Nephron (organoid): ENCODE measurements at regions not wholly inside any gene's neighbourhood (a gene's known extent, or its start where the extent isn't known, plus 50 kb on each side); places are given as distances from the start of the nearest gene placed in this dataset.

Source experiments
- H3K27ac Mint-ChIP-seq, 3 experiments: 2 replicates each; pipeline ENCODE4 v1.8.0; 2020; ENCODE audit warnings: mixed read lengths in 3 of 3, mild to moderate bottlenecking in 2 of 3, moderate library complexity in 1 of 3
- H3K27me3 Mint-ChIP-seq: 2 replicates; pipeline ENCODE4 v1.8.0; 2021; ENCODE audit warnings: low read depth, mild to moderate bottlenecking, moderate library complexity, mixed read lengths
- H3K36me3 Mint-ChIP-seq: 2 replicates; pipeline ENCODE4 v1.8.0; 2020; ENCODE audit warnings: low read depth, mixed read lengths
- H3K4me1 Mint-ChIP-seq: 2 replicates; pipeline ENCODE4 v1.8.0; 2020; ENCODE audit warnings: mixed read lengths
- H3K4me3 Mint-ChIP-seq, 3 experiments: 2 replicates each; pipeline ENCODE4 v1.8.0; 2020; ENCODE audit warnings: mild to moderate bottlenecking in 3 of 3, mixed read lengths in 3 of 3, moderate library complexity in 2 of 3
- H3K9me3 Mint-ChIP-seq: 2 replicates; pipeline ENCODE4 v1.8.0; 2020; ENCODE audit warnings: mixed read lengths
- TF ChIP-seq, protein P1 (sequence below), 3 experiments: fragments of 200-600 bp; sonication (generic); IDR thresholded peaks; one replicate each; pipeline ENCODE4 v1.5.0; 2021; ENCODE audit warnings: antibody characterized with exemption in 3 of 3; ENCODE audit not compliant: unreplicated experiment in 3 of 3

DNA sequence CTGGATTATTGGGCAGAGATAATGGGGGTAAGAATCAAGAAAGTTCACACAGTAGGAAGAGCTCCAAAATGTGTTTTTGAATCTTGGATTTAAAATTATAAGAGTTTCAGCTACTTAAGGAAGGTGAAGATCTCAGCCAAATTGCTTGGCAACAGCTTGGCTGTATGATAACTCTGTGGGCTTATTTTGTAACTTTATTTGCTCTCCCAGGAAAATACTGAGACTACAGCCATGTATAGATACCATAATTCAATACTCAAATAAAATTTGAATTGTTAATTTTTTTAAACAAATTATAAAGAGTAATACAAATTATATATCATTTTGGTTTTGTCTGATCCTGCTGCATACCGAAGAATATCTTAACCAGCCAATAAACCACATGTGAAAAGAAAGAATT is 129.5 kb upstream of the INPP4B start:
- Mint-ChIP-seq H3K4me1 (no peaks in the 10 kb centered on the region), H3K27ac (no peak overlapping the region), H3K36me3 (no peaks in the 10 kb centered on the region), H3K9me3 (no peaks in the 10 kb centered on the region), H3K4me3 (no peak overlapping the region), H3K27me3 (no peaks in the 10 kb centered on the region)
- TF ChIP-seq, protein P1, sequence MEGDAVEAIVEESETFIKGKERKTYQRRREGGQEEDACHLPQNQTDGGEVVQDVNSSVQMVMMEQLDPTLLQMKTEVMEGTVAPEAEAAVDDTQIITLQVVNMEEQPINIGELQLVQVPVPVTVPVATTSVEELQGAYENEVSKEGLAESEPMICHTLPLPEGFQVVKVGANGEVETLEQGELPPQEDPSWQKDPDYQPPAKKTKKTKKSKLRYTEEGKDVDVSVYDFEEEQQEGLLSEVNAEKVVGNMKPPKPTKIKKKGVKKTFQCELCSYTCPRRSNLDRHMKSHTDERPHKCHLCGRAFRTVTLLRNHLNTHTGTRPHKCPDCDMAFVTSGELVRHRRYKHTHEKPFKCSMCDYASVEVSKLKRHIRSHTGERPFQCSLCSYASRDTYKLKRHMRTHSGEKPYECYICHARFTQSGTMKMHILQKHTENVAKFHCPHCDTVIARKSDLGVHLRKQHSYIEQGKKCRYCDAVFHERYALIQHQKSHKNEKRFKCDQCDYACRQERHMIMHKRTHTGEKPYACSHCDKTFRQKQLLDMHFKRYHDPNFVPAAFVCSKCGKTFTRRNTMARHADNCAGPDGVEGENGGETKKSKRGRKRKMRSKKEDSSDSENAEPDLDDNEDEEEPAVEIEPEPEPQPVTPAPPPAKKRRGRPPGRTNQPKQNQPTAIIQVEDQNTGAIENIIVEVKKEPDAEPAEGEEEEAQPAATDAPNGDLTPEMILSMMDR (IDR thresholded peaks at IDR 0.05; ENCODE audit: unreplicated experiment in 3 of 3) = no peak

DNA sequence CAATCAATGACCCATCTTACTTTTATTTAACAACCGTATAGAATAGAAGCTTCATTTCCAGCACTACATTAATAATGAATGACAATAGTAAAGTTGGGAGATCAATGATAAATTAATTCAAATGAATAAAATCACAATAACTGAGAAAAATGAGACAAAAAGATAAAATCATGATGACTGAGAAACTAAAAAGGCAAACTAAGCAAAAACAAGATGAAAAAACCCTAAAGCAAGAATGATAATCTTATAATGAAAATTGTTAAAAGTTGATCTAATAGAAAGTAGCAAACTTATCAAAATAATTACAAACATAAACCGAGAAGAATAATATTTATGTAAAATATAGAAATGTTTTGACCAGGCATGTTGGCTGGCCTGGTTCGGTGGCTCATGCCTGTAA is 130.4 kb upstream of the INPP4B start:
- no peak overlapping the region for H3K4me3 Mint-ChIP-seq

DNA sequence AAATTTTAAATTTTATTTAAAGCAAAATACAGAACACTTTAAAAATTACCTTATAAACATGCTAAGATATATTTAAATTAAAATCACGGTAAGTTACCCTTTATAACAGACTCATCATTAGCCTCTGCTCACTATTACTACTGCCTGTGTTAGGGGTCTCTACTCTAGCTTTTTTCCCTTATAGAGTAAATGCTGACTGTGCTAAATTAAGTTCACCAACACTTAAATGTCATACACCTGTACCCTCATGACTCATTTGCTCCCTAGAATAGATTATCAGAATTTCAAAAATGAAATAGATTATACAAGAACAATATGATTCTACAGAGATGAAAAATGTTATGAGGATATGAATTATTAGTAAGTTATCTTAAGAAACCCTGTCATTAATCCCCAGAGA is 131.1 kb upstream of the INPP4B start:
- Mint-ChIP-seq H3K4me3 (no peak overlapping the region), H3K4me1 (no peaks in the 10 kb centered on the region), H3K27me3 (no peaks in the 10 kb centered on the region), H3K9me3 (no peaks in the 10 kb centered on the region), H3K27ac (no peak overlapping the region), H3K36me3 (no peaks in the 10 kb centered on the region)
- TF ChIP-seq, protein P1 (IDR thresholded peaks at IDR 0.05; ENCODE audit: unreplicated experiment in 3 of 3) = no peak

More for the DNA sequence above, 130.4 kb upstream of the INPP4B start:
- no peak overlapping the region for H3K27ac Mint-ChIP-seq
- no peaks in the 10 kb centered on the region for H3K4me1 Mint-ChIP-seq
- H3K27me3 Mint-ChIP-seq = no peaks in the 10 kb centered on the region
- no peaks in the 10 kb centered on the region for H3K36me3 Mint-ChIP-seq
- no peaks in the 10 kb centered on the region for H3K9me3 Mint-ChIP-seq
- TF ChIP-seq, protein P1 (IDR thresholded peaks at IDR 0.05; ENCODE audit: unreplicated experiment in 3 of 3) = no peak

DNA sequence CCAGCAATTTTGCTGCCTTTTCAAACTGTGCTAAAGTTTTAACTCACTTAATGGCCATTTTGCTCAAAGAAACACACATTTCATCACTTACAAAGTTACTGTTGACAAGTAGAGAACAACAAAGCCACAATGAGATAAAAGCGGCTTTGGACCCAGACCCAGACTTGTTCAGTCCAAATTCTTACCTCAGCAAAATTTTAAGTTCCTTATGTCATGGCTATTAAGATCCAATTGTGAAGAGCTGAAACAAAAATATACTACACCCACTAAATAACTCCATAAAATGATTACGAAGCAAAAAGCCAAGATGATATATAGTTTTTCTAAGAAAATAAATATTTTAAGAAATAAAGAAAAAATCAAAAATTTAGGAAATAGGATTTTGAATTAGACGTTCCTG is 137.0 kb upstream of the INPP4B start:
- Mint-ChIP-seq H3K4me3 (no peak overlapping the region), H3K36me3 (no peaks in the 10 kb centered on the region), H3K27ac (no peak overlapping the region), H3K27me3 (no peaks in the 10 kb centered on the region), H3K9me3 (peaks cover 4% of the 10 kb centered on the region), H3K4me1 (no peaks in the 10 kb centered on the region)
- TF ChIP-seq, protein P1 (IDR thresholded peaks at IDR 0.05; ENCODE audit: unreplicated experiment in 3 of 3) = no peak

DNA sequence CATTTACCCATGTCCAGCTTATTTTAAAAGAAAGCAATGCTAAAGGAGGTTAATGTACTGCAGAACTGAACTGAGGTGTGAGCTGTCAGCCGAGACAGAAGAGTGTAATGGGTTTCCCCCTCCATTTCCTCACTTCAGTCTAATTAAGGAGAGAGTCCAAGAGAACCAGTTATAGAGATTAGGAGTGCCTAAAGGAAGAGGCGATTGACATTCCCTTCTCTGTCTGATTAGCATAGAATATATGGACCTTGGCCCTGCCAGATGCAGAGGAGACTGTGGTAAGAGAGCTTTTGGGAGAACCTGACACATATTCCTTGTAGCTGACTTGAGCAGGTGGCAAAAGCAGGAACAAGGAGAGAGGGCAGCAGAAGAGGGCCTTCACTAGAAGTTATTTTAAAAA is 137.5 kb upstream of the INPP4B start:
- Mint-ChIP-seq H3K36me3 (no peaks in the 10 kb centered on the region), H3K4me1 (no peaks in the 10 kb centered on the region), H3K9me3 (peaks cover 6% of the 10 kb centered on the region), H3K27ac (no peak overlapping the region), H3K27me3 (no peaks in the 10 kb centered on the region), H3K4me3 (no peak overlapping the region)
- TF ChIP-seq, protein P1 (IDR thresholded peaks at IDR 0.05; ENCODE audit: unreplicated experiment in 3 of 3) = no peak

DNA sequence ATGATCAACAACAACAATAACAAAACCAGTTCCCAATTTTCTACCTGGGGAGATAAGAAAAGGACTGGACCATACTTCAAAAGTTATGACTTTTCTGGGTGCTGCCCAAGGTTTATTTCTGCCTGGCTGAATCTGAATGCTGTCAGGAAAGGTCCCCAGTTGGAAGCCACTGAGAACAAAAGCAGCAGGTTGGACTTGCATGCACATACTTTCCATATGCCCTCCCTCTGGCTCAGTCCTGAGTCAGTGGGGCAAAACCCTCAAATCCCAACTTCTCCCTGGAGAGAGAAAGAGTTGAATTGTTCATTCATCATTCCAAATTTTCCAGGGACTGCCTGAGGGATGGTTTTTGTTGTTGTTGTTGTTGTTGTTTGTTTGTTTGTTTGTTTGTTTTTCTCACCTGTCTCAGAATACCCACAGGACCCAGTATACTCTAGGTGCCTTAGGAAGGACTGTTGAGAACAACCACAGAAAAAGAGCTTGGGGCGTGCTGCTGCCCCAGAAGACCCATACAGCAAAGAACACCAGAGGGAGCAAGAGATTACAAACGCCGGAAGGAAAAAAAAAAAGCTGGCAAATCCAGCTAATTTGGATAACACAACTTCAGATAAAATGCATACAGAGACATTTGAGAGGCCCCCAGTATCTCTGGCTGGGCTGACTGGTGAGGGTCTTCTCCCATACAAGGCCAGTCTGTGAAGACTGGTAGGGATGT is 138.9 kb upstream of the INPP4B start:
- H3K36me3 Mint-ChIP-seq = no peaks in the 10 kb centered on the region

More for the DNA sequence above, 138.9 kb upstream of the INPP4B start:
- TF ChIP-seq, protein P1 (IDR thresholded peaks at IDR 0.05; ENCODE audit: unreplicated experiment in 3 of 3) = no peak
- H3K27me3 Mint-ChIP-seq = no peaks in the 10 kb centered on the region
- peaks cover 14% of the 10 kb centered on the region for H3K9me3 Mint-ChIP-seq
- H3K4me1 Mint-ChIP-seq = no peaks in the 10 kb centered on the region
- H3K27ac Mint-ChIP-seq = no peak overlapping the region
- H3K4me3 Mint-ChIP-seq = no peak overlapping the region
